GM21825 (cell line): ENCODE measurements at regions not wholly inside any gene's neighbourhood (a gene's known extent, or its start where the extent isn't known, plus 50 kb on each side); places are given as distances from the start of the nearest gene placed in this dataset.

Experiments used
- ATAC-seq: cut with Tn5 transposase; IDR thresholded peaks from one replicate; pipeline ENCODE4 v1.9.1; 2021; ENCODE audit warnings: mild to moderate bottlenecking, moderate library complexity; ENCODE audit not compliant: unreplicated experiment

DNA sequence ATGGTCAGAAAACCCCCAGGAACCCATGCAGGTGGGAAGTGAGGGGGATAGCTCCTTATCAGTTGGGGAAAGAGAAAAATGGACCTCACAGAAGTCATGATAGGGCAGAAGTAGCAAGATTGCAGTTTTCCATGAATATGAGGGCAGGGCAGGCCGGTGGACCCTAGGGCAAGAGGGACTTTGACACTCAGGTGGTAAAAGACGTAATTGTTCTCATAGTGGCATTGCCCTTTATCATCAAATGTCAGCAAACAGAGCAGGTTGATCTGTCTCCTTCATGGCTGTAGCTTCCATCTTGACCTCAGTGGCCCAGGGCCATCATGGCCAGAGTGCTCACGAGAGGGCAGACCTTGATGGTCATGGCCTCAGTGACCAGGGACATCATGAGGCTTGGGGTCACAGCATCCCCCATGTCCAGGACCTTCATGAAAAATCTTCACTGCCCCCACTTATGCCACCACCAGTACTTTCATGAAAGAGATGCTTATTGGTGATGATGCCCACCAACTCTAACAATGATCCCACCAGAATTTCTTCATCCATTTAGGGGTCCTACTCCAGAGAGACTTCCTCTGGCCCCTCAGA, 127.1 kb downstream of the SNX19 start:
- no peak for ATAC-seq

DNA sequence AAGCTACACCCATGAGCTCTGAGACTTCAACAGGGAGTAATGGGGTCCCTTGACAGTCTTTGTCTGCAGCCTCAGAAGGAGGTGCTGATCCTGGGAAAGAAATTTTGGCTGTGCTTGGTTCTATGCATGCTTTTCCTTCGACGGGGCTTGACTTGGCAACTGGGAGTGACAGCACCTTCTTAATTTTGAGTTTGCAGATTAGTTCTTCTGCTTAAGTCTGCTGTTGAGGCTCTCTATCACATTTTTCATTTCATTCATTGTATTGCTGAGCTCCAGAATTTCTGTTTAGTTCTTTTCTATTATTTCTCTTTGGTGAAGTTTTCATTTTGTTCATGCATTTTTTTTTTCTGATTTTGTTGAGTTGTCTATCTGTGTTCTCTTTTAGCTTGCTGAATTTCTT, 125.6 kb downstream of the SNX19 start:
- ATAC-seq = no peak

DNA sequence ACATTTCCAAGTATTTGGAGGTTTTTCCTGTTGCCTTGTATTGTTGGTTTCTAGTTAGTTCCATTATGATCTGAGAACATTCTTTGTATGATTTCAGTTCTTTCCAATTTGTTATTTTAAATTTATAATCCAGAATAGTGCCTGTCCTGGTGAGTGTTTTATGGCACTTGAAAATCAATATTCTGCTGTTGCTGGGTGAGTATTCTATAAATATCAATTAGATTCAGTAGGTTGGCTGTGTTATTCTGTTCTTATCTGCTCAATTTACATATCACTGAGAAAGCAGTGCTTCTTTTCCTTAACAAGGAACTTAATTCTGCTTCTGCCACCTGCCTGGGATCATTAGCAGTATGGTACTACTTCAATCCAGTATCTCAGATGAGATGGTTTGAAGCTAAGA, 123.5 kb downstream of the SNX19 start:
- ATAC-seq = no peak

DNA sequence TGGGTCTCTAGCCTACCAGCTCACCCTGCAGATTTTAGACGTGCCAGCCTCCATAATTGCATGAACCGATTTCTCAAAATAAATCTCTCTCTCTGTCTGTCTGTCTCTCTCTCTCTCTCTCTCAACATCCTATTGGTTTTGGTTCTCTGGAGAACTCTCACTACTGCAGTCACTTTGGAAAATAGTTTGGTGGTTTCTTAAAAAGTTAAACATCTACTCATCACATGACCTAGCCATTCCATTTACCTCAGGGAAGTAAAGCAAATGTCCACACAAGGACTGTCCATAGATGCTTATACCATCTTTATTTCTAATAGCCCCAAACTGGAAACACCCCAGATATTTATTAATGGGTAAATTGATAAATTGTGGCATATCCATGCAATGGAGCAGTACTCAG, 119.5 kb downstream of the SNX19 start:
- ATAC-seq = no peak

DNA sequence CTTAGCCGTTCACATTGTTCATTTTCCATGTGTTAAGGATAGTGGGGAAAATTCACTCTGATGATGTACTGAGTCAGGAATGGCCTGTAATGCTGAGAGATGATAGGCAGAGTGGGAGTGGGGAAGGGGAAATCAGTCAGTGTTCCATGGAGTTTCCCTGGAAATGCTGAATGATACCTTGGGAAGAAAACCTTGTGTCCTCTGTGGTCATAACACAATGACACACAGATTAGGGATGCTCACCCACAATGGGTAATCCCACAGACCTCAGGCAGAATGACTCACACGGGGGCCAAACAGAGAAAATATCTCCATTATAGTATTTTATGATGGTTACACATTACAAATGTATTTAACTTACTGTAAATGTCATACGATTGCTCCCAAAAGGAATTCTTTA, 118.0 kb downstream of the SNX19 start:
- ATAC-seq = no peak

DNA sequence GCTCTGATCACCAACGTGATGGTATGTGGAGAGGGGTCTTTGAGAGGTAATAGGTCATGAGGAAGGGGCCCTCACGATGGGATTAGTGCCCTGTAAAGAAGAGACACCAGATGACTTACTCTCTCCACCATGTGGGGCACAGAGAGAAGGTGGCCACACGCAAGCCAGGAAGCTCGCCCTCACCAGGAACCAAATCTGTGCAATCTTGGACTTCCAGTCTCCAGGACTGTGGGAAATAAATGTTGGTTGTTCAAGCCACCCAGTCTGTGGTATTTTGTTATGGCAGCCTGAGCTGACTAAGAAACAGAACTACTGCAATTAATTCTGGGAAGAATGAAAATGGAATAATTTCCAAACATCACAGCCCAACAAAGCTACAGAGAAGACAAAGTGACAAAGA, 117.5 kb downstream of the SNX19 start:
- ATAC-seq = no peak

DNA sequence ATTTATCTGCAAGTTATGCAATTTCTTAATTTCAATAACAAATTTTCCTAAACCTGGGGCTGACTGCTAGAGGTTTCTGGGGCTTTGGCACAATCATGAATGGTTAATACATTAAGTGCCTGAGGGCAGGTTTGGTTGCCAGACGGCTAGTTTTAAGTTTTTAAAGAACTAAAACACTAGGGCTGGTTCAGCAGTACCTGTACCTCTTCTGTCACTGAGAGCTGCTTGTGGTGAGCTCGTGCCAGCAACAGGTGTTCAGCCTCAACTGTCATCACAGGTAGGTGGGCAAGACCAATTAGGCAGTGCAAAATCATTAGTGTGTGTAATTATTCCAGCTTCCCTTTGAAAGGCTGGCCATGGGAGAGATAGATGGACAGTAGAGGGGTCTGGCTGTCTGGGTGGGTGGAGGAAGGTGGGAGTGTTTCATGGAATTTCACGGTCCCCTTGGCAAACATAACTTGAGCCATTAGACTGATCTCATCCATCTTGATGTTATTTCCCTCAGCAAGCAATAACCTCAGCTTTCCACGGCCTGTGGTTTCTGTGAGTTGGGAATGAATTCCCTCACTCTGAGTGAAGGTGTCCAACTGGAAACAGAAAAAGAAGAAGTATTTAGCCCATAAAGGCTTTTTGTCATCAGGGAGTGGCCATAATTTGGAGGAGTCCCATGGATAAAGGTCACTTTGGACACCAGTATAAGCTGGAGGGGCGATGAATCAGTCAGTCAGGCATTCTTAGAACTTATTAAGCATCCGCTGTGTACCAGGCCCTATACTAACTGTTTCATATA, 114.8 kb downstream of the SNX19 start:
- ATAC-seq = no peak

DNA sequence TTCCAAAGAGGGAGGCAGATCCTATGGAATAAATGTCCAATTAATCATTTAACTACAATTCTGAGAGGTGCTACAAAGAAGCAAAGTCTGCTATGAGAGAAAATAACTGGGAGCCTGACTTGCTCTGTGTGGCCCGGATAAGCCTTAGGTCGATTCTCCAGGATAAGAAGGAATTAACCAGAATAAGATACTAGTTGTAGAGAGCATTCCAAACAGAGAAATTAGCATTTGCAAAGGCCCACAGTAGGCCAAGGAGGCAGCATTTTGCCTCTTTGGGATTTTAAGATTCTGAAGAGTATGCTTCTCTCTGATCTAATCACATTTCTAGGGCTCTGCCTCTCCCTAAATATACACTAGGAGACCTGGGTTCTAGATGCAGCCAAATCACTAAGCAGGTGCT, 113.7 kb downstream of the SNX19 start:
- ATAC-seq = no peak

DNA sequence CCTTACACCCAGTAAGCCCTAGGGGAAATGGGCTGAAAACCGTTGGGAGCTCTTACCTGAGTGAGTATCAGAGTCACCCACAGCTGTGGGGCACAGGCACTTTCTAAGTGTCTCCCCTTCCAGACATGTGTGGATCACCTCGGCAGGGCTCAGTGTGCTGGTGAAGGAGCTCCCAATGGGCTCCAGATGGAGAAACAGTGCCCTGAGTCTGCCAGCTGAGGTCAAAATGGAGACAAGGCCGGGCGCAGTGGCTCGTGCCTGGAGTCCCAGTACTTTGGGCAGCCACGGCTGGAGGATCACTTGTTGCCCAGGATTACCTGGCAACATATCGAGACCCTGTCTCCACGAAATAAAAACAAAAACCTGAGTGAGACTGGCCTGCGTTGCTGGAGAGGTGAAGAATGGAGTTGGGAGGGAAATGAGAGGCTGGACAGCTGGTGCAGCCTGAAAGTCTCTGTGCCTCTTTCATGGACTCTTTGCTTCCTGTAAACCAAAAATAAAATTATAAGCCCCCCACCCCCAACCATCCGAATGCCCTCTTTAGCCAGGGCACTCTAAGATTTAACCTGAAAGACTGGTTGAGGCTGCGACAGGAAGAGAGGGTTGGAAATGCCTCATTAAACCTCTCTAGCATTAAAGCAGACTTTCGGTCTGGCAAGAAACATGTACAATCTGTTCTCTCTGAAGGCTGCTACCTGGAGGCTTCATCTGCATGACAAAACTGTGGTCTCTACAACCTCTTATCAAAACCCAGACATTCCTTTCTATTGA, 111.8 kb downstream of the SNX19 start:
- ATAC-seq = no peak

DNA sequence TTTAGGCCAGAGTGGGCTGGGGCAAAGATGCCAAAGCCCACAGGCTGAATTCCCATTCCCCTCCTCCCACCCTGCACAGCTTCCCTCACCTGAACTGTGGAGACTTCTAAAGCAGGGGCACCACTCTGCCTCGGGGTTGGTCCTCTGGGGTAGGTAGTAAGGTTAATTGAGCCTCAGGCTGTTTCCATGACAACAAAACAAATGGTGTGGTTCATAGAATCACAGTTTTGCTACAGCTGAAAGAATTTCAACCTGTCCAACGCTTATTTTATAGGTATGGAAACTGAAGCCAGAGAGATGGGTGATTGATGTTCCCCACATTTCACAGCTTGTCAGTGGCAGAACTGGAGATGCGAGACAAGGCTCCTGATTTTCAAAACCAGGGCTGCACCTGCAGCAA, 109.5 kb downstream of the SNX19 start:
- no peak for ATAC-seq

DNA sequence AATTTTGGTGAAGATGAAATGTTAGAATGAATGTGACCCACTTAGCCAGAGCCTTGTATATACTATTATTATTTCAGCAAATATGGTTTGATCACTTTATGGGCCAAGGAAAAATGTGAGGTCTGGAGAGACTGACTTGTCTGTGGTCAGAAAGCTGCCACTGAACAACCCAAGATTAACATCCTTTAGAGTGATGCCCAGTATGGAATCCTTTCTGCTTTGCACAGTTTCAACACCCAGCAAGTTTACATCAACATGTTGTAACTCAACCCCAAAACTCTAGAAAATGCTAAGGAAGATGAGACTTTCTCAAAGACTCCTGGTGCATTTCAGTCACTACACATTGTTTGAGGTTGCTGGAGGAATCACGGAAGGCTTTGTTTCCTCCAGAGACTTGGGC, 107.7 kb downstream of the SNX19 start:
- ATAC-seq = no peak

DNA sequence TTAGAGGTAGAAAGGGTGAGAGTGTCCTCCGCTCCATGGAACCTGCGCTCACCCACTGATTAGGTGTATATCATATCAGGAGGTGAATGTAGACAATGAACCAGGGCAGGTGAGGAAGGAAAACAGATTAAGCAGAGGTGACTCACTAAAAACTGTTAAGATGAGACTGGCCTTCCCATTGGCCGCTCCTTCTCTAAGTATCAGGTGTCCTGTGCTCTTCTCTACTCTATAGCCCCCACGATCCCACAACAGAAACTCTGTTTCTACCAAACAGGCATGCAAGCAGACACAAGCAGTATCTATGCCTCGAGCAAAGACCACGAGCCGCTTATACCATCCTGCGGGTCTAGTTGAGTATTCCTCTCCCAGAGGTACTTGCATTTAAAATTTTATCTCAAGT, 103.1 kb downstream of the SNX19 start:
- no peak for ATAC-seq

DNA sequence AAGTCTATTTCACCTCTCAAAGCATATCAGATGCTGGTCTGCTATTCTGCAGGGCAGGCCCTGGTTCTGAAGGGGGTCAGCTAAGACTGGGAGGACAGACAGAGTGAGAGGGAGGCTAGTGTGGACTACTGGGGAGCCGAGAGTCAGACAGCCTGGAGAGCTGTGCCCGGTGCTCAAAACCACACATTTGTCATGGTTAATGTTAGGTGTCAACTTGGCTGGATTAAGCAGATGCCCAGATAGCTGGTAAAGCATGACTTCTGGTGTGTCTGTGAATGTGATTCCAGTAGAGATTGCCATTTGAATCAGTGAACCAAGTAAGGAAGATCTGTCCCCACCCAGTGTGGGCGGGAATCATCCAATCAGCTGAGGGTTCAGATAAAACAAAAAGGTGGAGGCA, 102.6 kb downstream of the SNX19 start:
- ATAC-seq = no peak

DNA sequence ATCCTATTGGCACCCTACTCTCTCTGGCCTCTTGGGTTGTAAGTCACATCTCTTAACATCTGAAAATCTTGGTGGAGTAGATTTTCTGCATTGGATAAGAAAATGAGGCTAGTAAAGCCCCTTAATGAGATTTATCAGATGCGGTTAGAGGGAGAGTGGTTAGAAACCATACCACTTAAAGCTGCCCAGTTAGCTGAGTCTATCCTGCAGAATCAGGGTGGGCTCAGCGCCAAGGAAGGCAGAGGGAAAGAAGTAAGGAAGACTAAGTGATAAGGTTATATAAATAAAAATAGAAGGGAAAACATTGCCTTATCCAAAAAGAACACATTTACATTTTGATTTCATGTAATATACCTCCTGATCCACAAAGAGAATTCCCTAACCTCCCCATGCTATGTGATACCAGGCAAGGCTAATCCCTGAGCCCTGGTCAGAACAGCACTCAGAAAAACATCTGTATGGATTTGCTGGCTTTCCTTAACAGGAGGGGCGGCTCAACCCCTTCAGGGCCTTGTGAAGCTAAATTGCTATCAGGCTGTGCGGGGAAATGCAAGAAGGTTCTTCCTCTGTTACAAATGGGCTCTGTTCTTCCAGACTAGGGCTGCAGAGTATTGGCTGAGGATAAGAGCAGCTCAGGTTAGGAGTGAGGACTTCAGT, 101.7 kb downstream of the SNX19 start:
- ATAC-seq = no peak

DNA sequence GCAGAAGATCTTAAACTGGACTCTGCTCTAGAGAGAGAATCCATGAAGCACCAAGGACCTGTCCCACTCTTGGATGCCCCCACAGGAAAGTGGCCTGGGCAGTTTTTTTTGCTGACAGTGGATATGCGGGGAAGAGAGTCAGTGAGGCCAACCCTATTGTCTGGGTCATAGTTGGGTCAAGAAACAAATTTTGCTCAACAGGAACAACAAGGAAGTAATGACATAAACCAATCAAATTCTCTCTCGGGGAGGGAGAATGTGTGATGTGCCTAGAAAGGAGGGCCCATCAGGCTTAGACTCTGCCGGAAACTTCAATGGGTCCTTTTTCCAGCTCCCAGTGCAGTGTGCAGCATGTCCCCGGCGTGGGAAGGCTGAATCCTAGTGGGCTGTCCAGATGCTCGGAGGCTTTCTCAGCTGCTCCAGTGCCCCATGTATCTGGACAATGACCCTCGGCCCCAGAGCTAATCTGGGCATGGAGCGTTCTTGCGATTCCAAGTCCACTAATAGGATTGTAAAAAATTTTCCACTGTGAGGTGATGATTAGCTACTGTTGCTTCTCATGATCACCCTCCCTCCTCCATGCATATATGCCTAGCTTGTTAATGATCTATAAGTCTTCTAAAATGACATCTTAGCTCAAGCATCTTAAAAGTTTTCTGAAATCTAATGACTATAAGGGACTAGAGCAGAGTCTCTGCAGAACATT, 101.0 kb downstream of the SNX19 start:
- ATAC-seq = no peak

DNA sequence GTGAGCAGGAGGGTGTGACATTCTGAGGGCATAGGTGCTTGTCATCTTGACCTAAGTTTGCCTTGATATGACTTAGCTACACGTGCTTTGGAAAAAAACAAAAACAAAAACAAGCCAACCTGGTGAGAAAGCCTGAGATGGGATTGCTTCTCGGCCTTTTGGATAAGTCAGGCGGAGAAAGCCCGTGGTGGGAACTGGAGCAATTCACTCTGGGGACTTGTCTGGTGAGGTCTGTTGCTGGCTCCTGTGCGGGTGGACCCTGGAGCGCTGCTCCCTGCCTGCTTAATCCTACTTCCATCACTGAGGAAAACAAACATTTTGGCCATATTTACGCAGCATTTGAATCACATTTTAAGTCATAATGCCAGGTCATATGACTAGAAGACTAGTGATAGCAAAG, 100.3 kb downstream of the SNX19 start:
- ATAC-seq = no peak

DNA sequence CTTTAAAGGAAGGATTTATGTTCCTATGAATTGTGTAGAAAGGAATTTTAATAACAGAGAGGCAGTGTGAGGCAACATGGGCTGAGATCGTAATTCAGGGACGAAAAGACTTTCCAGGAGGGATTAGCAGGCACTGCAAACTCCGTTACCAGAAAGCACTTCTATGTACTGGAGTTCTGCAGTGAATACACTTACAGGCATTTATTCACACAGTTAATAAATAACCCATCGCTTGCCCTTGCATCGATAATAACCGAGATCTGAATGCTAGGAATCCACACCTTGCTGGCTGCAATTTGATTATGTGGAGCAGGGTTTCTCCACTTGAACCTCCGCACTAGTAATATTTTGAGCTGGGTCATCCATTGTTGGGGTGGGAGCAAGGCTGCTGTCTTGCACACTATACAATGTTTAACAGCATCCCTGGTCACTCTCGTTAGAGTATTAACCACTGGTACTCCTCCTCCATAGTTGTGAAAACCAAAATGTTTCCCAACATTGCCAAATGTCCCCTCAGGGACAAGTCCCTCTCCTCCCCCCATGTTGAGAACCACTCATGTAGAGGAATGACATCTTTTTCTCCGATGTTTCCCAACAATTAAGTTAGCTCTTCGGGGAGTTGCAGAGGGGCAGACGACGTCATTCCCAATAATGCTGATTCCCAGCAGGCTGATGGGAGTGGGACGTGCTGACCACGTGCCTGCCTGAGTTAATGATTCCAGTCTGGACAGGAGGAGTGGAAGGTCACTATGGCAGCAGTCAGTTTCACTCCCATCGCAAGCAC, 99.5 kb downstream of the SNX19 start:
- ATAC-seq = no peak

DNA sequence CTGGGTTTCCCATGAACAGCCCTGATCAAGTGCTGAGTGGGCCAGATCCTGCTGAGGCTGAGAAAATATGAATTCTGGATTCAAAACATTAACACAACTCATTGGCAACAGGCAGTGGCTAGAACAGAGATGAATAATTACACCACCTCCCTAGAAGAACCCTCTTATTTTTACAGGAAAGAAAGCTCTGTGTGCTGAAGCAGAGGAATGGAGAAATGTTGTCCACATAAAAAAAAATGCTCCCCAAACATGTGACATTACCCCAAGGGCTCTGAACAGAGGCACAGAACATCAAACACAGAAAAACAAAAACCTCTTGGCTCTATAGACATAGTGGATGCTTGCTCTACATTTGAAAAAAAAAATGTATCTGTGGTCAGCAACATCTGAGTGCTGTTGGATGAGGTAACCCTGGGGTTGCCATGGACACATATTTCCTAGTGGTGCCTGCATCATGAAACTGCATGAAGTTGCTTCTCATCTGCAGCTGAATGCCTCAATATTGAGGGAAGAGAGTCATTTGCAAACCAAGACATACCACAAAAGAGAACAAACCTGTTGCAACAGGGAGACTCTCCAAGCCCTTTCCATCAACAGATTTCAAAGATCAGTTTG, 98.8 kb downstream of the SNX19 start:
- no peak for ATAC-seq

DNA sequence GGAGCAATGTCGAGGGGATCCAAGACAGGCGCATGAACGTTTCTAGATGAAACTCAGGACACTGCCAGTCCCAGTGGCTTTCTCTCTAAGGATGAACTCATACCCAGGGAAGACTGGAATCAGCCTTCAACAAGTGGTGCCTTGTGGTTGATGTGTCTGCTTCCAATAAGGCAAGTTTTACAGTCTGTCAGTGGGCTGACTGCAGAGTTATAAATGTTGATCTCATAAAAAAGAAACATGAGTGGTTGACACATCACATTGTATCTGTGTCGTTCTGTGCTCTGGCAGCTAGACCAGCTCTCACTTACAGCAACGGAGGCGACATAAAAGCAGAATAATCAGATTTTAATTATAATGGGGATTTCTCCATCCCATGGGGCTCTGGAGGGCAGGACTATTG, 96.7 kb downstream of the SNX19 start:
- no peak for ATAC-seq
